NCI-H2196 treated with DMSO at 0.1 percent for 48 hours (cell line): ENCODE measurements at regions not wholly inside any gene's neighbourhood (a gene's known extent, or its start where the extent isn't known, plus 50 kb on each side); places are given as distances from the start of the nearest gene placed in this dataset.
A peak's percentile ranks its signal among the peaks of the same experiment; 100 is the strongest.
"Not testable (repeated sequence)": the region's sequence is repeated elsewhere in the genome, so short reads cannot be mapped to it uniquely, and the experiment has no call there.

Source experiments
- DNase-seq: peaks from one replicate; lab custom pipeline; 2025; ENCODE audit not compliant: unreplicated experiment; lab: John Stamatoyannopoulos, UW

DNA sequence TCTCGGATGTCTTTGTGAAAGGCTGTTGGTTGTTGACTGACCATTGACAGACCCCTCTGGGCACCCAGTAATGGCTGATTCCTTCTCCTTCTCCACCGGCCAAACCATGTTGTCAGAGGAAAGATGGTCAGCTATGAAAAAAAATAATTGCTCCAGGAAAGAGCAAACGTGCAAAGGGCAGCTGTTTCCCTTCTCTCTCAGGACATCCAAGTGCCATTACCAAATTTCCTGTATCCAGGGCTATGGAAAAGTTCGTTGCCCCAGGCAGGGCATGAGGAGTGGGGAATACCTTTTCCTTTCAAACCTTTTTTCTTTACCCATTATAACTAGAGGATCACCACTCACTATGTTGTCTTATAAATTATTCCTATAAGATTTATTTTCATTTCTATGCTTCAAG is 321.5 kb upstream of the HNRNPA3 start:
- no peak for DNase-seq

DNA sequence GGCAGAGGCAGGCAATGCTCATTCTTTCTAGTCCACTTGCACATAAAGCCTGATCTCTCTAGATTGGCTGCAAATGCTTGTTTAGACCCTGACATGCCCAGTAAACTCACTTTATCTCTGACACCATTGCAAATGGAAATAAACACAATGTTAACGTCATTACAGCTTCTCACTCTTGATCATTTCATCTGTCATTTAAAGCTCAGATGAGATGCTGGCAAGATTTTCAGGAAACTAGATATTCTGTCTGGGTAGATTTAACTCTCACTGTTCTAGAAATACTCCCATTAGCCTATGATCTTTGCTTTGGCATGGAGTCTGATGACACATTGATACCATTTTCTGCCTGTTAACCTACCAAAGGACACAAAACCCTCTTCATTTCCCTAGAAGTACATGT is 320.7 kb upstream of the HNRNPA3 start:
- DNase-seq, result no peak

DNA sequence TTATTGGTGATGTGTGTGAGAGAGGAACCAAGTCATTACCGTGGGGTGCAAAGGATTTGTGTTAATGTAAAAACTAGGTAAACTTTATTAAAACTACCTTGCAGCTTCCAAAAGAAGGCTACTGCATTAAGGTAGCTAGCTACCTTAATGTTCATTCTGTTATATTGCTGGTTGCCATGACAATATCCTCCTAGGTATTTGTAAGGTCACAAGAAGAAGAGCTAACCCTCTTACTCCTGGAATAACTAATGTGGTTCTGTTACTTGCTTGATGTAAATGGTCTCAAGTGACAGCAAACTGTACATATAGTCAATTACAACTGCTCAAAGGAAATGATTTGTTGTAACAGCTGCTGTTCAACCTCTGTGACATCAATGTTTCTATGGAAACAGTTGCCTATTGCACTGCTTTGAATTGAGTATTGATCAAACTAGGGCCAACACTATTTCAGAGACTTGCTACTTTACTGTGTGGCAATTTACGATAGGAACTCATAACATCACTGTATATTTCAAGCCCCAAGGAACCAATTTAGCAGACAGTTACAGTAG is 319.8 kb upstream of the HNRNPA3 start:
- peak; percentile 20 for DNase-seq

DNA sequence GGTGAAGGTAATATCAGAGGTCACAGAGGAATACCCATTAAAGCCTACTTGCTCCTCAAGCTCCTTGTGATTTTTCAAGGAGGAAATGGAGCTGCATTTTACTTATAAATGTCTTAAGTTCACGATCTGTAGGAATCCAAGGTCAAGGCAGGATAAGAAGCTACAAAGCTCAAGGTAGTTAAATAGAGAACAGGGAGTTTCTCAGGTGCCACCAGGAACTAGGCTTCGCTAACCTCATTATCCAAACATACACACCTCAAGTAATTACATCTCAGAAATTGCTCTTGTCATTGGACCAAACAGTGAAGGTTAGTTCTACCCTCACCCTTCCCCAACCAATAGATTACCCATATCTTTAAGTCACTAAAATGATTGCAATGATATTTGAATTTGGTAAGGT is 317.4 kb upstream of the HNRNPA3 start:
- DNase-seq, result no peak

DNA sequence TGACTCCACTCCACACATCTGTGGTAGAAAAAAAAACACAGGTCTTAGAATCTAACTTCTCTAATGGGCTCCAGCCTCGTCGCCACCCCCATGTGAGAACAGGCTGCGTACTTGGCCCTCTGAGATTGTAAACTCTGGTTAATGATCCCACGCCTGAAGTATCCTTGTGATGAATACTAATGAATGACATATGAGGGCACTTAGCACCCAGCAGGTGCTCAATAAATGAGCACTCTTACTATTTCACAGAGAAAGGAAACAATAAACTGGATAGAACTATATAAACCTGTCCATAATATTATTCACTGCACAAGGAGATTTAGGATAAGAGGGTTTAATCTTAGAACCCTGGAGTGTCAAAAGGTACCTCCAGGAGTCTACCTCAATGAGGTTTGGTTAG is 310.1 kb upstream of the HNRNPA3 start:
- DNase-seq, result no peak

DNA sequence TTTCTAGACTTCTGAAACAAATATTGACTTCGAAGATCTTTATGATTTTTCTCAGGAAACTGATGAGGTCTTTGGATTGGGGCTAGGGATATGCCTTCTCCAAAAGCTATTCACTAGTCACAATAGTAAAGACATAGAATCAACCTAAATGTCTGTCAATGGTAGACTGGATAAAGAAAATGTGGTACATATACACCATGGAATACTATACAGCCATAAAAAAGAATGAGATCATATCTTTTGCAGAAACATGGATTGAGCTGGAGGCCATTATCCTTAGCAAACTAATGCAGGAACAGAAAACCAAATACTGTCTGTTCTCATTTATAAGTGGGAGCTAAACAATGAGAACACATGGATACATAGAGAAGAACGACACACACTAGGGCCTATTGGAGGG is 308.5 kb upstream of the HNRNPA3 start:
- not testable (repeated sequence) for DNase-seq

DNA sequence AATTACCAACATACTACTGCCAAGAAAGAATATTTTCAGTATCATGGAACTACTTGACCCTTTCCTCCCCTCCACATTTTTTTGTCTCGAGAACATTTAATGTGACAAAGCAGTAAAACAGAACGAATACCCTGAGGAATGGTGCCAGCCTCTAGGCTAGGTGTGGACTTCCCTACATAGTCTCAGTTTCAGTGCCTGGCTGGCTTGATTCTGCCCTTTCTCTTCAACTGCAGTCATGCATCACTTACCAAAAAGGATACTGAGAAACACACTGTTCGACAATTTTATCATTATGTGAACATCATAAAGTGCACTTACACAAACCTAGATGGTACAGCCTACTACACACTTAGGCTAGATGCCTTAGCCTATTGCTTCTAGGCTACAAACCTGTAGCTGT is 305.3 kb upstream of the HNRNPA3 start:
- DNase-seq, result no peak

DNA sequence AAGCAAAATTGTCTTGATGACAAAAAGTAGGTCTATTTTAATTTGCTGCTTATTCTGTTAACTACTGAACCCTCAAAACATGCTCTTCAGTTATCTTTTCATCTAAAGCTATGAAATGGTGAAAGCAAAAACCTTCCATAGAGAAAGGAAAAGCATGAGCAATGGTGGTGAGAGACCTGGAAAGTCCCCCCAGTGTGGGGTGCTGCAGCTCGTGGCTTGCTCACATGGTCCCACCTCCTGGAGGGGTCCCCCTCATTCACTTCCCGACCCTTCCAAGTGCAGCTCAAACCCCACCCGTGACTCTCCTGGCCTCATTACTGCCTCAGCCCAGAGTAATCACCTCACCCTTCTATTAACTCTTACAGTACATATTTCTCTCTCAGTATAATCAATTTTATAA is 301.8 kb upstream of the HNRNPA3 start:
- no peak for DNase-seq

DNA sequence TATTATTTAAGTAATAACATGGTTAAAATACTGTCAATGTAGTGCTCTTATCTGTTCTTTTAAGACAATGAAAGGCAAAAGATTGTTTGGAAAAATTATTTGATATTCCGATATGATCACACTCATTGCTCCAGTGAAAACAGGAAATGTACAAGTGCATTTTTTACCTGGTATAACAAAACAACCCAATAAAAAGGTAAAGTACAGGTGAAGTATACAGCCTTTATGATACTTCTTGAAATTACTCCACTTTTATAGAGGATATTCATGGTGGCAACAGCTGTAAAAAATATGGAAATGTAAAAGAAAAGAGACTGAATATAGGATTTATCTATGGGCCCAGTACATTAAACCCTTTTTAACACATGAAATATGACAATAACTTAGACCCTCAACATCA is 298.6 kb upstream of the HNRNPA3 start:
- no peak for DNase-seq

DNA sequence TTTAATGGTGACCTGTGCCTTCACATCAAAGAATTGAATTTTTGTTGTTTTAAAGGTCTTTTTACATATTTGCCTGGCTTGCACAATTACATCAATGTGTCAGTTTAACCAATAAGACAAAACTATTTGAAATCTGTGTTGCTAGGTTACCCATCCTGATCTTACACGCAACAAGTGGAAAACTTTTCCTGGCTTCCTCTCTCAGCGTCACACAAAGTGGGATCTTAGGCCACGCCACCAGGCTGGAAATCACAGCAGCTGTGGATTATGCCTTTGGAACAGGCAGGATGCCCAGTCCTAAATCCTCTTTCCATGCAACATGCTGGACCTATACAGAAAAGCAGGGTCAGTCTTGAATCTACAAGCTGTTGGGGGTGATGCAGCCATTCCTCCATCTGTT is 298.2 kb upstream of the HNRNPA3 start:
- no peak for DNase-seq

DNA sequence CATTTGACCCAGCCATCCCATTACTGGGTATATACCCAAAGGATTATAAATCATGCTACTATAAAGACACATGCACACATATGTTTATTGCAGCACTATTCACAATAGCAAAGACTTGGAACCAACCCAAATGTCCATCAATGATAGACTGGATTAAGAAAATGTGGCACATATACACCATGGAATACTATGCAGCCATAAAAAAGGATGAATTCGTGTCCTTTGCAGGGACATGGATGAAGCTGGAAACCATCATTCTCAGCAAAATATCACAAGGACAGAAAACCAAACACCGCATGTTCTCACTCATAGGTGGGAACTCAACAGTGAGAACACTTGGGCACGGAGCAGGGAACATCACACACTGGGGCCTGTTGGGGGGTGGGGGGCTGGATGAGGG is 290.0 kb upstream of the HNRNPA3 start:
- not testable (repeated sequence) for DNase-seq

DNA sequence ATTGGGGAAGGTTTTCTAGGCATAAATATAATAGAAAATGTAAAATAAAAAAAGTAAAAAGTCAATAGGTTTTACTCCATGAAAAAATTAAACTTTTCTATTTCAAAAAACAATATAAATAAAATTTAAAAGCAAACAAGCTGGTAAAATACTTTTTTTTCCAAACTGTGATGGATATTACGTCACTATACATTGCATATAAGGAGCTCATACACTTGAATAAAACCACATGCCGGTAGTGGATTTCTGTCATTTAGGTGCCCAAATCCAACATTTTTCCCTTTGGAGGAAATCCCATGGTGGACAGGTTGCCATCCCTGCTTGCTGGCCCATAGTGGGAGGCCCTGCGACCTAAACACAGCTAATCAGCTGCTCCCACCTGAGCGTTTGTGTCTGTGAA is 289.4 kb upstream of the HNRNPA3 start:
- no peak for DNase-seq

DNA sequence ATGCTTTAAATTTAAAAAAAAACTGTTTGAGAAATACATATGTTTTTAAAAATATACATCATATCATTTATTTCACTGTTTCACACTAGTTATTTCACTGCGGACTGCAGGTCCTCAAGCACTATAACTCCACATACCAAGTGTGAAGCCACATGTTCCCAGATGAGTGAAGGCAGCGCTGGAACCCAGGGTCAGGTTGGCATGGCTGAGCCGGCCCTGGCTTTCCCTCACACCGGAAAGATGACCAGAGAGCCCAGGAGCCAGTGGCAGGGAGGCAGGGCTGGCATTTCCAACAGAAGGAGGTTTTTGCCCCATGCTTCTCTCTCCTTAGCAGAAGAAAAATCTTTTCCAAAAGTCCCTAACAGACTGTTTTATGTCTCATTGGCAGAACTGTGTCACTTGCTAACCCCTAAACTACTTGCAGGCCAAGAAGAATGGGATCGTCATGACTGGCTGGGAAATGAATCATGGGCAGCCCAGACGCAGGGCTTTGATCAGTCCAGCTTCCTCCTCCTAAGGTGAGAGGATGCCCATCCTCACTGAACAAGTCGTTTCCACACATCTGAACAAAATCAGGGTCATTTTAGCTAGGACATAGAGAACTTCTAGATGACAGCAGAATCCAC is 287.6 kb upstream of the HNRNPA3 start:
- no peak for DNase-seq

DNA sequence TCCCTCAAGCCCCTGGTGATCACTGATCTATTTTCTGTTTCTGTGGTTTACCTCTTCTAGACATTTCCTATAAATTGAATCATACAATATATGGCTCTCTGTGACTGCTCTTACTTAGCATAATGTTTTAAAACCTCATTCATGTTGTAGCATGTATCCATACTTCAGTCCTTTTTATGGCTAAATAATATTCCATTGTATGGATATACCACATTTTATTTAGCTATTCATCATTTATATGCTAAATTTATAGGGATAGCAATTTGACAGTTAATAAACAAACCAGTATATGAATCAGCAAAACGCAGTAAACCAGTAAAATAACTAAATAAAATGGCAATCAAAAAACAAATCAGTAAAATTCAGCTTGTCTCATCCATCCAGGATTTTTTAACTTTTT is 286.1 kb upstream of the HNRNPA3 start:
- DNase-seq, result no peak

DNA sequence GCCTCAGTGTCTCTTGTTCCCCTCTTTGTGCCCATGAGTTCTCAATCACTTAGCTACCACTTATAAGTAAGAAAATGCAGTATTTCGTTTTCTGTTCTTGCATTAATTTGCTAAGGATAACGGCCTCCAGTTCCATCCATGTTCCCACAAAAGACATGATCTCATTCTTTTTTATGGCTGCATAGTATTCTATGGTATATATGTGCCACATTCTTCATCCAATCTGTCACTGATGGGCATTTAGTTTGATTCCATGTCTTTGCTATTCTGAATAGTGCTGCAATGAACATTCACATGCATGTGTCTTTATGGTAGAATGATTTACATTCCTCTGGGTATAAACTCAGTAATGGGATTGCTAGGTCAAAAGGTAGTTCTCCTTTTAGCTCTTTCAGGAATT is 283.2 kb upstream of the HNRNPA3 start:
- not testable (repeated sequence) for DNase-seq

DNA sequence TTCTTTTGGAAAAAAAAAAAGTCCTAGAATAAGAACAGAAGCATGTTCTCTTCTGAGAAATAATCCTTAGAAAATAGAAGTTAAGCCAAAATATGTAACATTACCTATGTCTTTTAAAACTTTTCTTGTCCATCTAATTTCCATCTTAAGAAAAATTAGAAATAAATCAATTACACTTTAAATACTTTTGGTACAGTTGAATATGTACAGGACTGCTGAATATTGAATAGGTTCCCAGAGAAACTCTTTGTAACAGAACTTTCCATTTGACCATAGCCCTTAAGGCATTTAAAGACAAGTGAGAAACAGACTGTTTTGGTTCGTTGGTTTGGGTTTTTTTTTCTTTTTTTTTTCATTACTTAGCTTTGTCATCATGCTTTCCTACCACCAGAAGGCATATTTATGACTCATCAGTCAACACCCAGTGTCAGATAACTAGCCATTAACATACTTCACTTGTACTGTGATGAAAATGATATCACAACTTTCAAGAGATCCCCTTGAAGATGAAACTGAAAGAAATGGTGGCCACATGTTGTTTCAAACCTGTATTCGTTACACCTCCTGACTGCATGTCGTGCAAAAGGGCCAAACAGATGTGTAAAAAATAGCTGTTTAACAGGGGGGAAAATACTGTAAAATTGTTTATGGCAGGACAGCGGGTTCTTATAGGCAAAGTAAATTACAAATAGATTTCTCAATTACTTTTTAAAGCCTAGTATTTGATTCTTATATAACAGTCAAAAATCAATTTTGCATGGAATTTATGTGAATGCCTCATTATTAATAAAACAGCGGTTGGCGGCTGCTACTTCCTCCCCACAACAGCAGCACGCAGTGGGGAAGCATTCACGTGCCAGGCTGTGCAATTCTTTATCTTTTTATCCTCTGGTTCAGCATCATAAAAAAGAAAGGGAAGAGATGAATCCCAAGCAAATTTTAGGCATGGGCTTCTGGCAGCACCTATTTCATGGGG is 280.7 kb upstream of the HNRNPA3 start:
- peak; percentile 20 for DNase-seq

DNA sequence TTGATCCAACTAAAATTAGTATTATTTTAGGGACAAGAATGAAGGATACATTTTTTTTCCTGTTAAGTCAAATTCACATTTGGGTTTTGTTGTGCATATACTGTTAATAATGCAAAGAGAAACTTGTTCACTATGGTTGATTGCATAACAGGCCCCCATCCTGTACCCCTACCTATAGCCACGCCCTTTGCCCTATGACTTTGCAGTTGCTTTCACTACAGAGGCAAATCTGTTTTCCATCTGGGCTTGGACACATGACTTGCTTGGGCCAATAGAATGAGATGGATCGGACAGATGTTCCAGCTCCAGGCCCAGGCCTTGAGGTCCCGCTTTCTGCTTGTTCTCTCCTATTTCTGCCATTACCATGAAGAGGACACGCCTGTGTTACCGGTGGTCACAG is 278.5 kb upstream of the HNRNPA3 start:
- DNase-seq, result no peak

DNA sequence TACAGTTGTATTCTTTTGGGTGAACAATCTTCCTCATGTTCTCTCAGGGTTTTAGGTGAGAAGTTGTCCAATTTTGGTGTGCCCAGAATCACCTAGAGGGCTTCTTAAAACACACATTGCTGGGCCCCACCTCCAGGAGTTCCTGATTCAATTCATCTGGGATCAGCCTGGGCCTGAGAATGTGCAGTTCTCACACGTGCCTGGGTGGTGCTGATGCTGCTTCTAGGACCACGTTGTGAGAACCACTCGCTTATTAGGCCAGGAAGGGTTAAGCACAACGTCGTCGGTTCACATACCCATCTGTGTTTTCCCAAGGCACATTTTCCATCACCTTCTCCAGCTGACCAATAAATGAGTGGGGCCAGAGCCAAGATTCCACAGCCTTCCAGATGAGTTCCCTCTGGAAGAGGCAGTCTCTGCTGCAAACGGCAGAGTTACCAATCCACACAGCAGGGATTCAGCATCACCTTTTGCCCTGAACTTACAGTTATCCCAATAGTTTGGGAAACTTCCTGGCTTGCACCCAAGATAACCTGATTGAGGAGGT is 277.7 kb upstream of the HNRNPA3 start:
- no peak for DNase-seq

DNA sequence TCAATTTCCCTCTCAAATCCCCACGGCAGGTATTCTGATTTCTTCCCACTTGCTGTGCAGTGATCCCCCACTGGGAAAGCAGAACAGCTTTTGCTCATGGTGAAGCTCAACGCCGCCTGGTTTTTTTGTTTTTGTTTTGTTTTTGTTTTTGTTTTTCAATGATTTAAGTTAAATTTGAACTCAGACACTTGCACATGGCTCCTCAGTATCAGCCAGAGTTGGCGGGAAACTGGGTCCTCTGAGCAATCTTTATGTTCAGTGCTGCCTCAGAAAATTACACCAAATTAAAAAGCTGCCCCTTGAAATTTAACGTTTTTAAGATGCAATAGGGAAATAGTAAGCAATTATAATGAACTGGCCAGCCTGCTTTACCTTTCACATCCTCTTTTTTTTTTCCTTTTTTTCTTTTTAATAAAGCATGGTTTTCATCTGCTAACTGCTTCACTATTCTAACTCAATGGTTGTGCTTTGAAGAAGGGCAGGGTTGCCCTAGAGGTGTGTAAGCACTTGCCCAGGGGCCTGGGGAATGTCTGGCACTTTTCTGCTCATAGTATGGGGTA is 277.0 kb upstream of the HNRNPA3 start:
- DNase-seq, result no peak

DNA sequence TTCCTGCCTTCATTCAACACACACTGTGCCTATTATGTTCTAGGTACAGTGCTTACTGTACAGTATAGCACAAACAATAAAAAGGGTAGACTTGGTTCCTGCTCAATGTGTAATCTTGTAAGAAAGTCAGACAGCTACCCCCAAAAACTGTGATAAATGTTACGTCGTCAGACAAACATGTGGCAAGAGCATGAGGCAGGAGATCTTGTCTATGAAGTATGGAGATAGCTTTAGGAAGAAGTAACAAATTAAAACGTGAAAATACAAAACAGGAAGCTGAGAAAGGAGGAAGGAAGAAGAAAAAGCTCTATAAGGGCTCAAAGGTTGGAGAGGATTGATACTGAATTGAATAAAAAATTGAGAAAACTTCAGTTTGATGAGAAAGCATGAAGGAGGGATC is 276.2 kb upstream of the HNRNPA3 start:
- DNase-seq, result no peak

DNA sequence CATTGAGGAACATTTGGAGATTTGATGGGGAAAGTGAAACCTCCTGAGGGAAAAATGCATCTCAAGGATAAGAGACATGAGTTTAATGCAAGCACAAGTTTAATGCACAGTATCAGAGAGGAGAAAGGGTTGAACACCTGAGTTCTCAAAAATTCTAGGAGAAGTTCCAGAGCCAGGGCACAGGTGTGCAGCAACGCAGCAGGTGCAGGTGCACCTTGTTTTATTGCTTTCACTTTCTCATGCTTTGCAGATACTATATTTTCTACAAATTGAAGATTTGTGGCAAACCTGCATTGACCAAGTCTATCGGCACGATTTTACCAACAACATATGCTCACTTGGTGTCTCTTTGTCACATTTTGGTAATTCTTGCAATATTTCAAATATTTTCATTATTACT is 267.6 kb upstream of the HNRNPA3 start:
- no peak for DNase-seq

DNA sequence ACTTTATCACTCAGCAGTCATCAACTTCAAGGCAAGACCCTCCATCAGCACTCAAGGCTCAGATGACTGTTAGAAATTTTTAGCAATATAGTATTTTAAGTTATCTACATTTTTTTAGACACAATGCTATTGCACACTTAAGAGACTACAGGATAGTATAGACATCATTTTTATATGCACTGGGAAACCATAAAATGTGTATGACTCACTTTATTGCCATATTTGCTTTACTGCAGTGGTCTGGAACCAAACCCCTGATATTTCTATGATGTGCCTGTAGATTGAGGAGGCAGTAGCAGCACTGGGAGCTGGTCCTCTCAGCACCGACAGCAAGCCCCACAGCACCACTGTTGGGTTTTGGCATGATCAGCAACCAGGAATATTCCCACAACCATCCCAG is 264.8 kb upstream of the HNRNPA3 start:
- DNase-seq, result no peak
